ENCODE measurements at regions not wholly inside any gene's neighbourhood (a gene's known extent, or its start where the extent isn't known, plus 50 kb on each side); places are given as distances from the start of the nearest gene placed in this dataset.

DNA sequence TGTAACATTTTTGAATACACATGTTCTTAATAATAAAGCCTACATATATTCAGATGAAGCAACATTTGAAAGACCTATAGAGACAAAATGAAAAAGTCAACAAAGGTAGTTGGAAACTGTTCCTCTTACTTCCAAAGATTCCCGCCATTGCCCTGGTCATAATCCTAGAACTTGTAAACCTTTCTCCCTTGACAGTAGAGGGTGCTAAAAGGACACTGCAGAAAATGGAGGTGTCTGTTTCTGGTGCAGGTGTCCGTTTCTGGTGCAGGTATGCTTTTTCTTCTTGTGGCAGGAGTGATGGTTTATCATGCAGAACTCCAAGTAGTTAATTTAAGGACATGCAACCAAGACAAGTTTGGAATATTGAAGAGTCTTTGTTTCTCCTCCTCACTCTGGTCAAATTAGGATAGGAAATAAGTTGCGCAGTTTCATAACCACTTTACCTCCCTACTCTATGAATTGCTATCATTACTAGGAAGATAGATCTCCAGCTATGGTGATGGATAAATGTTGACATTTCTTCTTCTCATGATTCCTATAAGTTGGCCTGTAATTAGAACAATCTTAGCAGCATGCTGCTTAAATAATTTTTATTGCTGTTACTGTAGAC is 56.0 kb upstream of the FAM174A start:
- no peak for DNase-seq
- CTCF ChIA-PET, result interaction anchor here (1.6 kb wide), 1 partner anchor 911 kb away, joined by 7 read pairs; no protein-coding TSS in a partner anchor
- H3K9me3 Mint-ChIP-seq, result no peaks in the 10 kb centered on the region
- H3K4me3 Mint-ChIP-seq, result no peak overlapping the region
- H3K4me1 Mint-ChIP-seq, result no peaks in the 10 kb centered on the region
- no peaks in the 10 kb centered on the region for H3K27me3 Mint-ChIP-seq
- H3K27ac Mint-ChIP-seq, result no peak overlapping the region
- H3K36me3 Mint-ChIP-seq, result no peaks in the 10 kb centered on the region

DNA sequence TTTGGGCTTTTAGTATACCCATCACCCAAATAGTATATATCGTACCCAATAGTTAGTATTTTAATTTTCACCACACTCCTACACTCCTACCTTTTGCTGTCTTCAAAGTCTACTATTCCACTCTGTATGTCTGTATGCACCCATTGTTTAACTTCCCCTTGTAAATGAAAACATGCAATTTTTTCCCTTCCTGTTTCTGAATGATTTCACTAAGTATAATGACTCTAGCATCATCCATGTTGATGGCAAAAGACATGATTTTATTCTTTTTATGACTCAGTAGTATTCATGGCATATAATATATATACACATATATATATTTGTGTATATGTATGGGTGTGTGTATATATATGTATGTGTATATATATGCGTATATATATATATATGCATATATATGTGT is 63.1 kb upstream of the FAM174A start:
- no peaks in the 10 kb centered on the region for H3K27me3 Mint-ChIP-seq
- CTCF ChIA-PET, result no interaction called here
- H3K36me3 Mint-ChIP-seq, result no peaks in the 10 kb centered on the region
- H3K27ac Mint-ChIP-seq, result no peak overlapping the region
- H3K9me3 Mint-ChIP-seq, result no peaks in the 10 kb centered on the region
- DNase-seq, result no peak
- H3K4me3 Mint-ChIP-seq, result no peak overlapping the region
- peaks cover 2% of the 10 kb centered on the region for H3K4me1 Mint-ChIP-seq

DNA sequence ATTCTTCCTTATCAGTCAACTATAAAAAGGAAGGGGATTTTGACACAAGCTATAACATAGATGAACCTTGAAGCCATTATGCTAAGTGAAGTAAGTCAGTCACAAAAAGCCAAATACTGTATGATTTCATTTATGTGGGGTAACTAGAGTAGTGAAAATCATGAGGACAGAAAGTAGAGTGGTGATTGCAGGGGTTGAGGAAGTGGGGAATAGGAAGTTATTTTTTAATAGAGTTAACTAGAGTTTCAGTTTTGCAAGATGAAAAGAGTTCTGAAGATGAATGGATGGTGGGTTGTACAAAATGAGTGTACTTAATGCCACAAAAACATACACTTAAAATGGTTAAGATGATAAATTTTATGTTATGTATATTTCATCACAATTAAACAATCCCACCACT is 65.4 kb upstream of the FAM174A start:
- Mint-ChIP-seq H3K27me3 (no peaks in the 10 kb centered on the region), H3K9me3 (no peaks in the 10 kb centered on the region), H3K36me3 (no peaks in the 10 kb centered on the region), H3K27ac (no peak overlapping the region), H3K4me3 (no peak overlapping the region), H3K4me1 (peaks cover 2% of the 10 kb centered on the region)
- CTCF ChIA-PET, result no interaction called here
- no peak for DNase-seq

DNA sequence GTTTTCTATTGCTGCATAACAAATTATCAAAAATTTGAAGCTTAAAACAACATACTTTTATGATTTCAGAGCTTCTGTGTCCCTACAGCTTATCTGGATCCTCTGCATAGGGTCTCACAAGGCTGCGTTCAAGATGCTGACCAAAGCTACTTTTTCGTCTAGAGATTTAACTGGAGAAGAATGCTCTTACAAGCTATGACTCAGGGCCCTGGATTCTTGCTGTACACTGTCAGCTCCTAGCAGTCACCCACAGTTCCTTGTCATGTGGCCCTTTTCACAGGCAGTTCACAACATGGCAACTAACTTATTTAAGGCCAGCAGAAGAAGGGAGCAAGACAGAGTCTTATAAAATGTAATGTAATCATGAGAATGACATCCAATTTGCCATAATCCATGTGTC is 70.8 kb upstream of the FAM174A start:
- no peak overlapping the region for H3K27ac Mint-ChIP-seq
- CTCF ChIA-PET, result no interaction called here
- no peaks in the 10 kb centered on the region for H3K36me3 Mint-ChIP-seq
- H3K4me1 Mint-ChIP-seq, result no peaks in the 10 kb centered on the region
- no peaks in the 10 kb centered on the region for H3K27me3 Mint-ChIP-seq
- no peak overlapping the region for H3K4me3 Mint-ChIP-seq
- no peak for DNase-seq
- no peaks in the 10 kb centered on the region for H3K9me3 Mint-ChIP-seq

DNA sequence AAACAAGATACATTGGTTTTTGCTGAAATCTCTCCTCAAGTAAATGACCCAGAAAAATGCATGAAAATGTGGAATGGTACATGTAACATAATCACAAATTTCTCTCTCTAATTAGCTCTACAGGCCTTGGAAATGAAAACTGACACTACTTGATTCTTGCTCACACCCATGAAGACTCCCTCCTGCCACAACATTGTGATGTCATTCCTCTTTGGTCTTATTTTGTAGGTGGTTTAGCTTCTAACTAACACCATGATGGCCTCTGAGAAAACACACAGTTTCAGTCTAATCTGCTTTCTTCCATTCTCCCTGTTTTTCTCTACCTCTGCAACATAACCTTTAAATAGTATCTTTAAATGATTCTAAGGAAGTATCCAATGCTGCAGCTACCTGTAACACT is 78.6 kb upstream of the FAM174A start:
- no peaks in the 10 kb centered on the region for H3K36me3 Mint-ChIP-seq
- H3K9me3 Mint-ChIP-seq, result no peaks in the 10 kb centered on the region
- H3K4me1 Mint-ChIP-seq, result no peaks in the 10 kb centered on the region
- DNase-seq, result no peak
- no peaks in the 10 kb centered on the region for H3K27me3 Mint-ChIP-seq
- CTCF ChIA-PET, result no interaction called here
- H3K27ac Mint-ChIP-seq, result no peak overlapping the region
- H3K4me3 Mint-ChIP-seq, result no peak overlapping the region

DNA sequence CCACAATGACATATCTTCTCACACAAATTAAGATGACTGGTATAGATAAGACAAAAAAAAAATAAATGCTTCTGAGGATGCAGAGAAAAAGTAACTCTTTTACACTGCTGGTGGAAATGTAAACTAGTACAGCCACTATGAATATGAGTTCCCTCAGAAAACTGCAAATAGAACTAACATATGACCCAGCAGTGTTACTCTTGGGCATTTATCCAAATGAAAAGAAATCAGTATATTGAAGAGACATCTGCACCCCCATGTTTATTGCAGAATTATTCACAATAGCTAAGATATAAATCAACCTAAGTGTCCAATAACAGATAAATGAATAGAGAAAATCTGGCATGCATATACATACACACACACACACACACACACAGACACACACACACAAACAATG is 83.0 kb upstream of the FAM174A start:
- H3K36me3 Mint-ChIP-seq, result no peaks in the 10 kb centered on the region
- CTCF ChIA-PET, result no interaction called here
- H3K27ac Mint-ChIP-seq, result no peak overlapping the region
- no peaks in the 10 kb centered on the region for H3K9me3 Mint-ChIP-seq
- no peak overlapping the region for H3K4me3 Mint-ChIP-seq
- H3K4me1 Mint-ChIP-seq, result no peaks in the 10 kb centered on the region
- no peak for DNase-seq
- H3K27me3 Mint-ChIP-seq, result no peaks in the 10 kb centered on the region

DNA sequence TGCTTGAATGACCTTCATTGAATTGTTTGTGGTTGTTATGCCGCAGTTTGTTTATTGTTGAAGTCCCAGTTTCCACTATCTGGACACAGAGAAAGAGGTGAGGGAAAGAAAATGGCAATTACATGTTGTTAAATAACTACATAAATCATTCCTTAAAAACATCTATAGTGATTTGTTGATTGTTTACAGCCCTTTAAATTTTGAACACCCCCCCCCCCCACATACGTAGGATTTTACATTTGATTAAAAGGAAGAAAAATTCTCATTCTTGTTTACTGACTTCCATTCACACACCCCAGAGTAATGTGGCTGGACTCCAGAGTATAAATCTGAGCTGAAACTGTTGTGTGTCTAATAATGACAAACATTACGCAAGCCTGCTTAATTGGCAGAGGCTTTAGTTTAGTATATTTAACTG is 87.1 kb upstream of the FAM174A start:
- CTCF ChIA-PET, result no interaction called here
- DNase-seq, result no peak
- H3K27ac Mint-ChIP-seq, result no peak overlapping the region
- H3K4me3 Mint-ChIP-seq, result no peak overlapping the region
- no peaks in the 10 kb centered on the region for H3K4me1 Mint-ChIP-seq
- no peaks in the 10 kb centered on the region for H3K9me3 Mint-ChIP-seq
- H3K27me3 Mint-ChIP-seq, result no peaks in the 10 kb centered on the region
- no peaks in the 10 kb centered on the region for H3K36me3 Mint-ChIP-seq

DNA sequence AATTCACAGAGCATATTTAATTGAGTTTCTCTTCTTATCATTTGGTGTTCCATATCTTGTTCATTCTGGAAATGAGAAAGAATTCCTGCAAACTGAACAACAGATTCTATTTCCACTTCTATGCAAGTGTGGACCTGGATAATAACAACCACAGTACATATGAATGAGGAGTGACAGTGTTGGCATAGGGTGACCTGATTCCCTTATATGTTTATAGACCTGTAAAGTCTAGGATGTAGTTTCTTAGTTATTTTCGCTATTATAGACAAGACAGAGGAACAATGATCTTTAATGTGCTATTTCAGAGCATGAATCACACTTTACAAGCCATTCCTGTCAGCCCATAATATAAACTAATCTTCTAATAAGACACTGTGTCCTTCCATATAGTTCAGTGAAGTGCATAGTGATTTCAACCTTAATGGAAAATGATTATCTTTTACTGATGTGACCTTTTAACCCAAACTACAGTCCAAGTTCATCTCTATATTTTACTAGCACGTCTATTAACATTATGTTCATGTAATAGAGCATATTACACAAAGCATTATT is 88.2 kb upstream of the FAM174A start:
- no peaks in the 10 kb centered on the region for H3K4me1 Mint-ChIP-seq
- DNase-seq, result no peak
- CTCF ChIA-PET, result no interaction called here
- H3K36me3 Mint-ChIP-seq, result no peaks in the 10 kb centered on the region
- H3K9me3 Mint-ChIP-seq, result no peaks in the 10 kb centered on the region
- no peaks in the 10 kb centered on the region for H3K27me3 Mint-ChIP-seq
- H3K4me3 Mint-ChIP-seq, result no peak overlapping the region
- no peak overlapping the region for H3K27ac Mint-ChIP-seq

DNA sequence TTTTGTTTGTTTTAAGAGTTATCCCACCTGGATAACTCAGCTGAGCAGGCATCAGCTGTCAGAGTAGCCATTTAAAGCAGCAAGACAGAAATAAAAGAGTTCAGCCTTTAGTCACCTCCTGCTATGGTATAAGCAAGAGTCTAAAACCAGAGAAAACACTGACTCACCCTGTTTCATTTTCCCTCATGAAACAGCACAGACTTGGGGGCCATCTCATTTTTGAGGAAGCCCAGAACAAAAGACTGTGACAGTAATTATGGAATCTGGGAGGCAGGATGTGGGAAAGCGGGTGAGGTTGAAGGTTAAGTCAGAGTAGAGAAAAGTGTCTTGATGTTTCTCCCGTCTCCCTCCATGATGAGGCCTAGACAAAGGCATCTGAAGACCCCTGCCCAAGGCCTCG is 90.2 kb upstream of the FAM174A start:
- CTCF ChIA-PET, result no interaction called here

DNA sequence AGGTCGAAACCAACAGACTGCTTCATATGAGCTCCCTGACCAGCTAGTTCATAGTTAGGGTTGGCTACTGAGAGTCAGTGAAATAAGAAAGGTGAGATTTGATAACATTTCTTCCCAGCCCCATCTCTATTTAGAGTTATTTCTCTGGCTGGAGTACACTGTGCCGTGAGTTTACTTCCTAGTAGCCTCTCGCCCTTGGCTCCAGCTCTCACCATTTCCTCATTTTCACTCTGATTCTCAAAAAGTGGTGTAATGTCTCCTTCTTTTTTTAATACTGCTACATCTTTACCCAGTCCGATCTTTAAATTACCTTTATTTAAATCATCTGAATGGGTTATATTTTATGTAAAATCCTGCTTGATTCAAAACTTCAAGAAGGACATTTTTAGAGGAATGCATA is 100.4 kb upstream of the FAM174A start:
- no peak overlapping the region for H3K27ac Mint-ChIP-seq
- no peak for DNase-seq
- H3K9me3 Mint-ChIP-seq, result no peaks in the 10 kb centered on the region
- H3K4me3 Mint-ChIP-seq, result no peak overlapping the region
- H3K36me3 Mint-ChIP-seq, result no peaks in the 10 kb centered on the region
- no peaks in the 10 kb centered on the region for H3K27me3 Mint-ChIP-seq
- no peaks in the 10 kb centered on the region for H3K4me1 Mint-ChIP-seq
- CTCF ChIA-PET, result no interaction called here

More for the DNA sequence above, 90.2 kb upstream of the FAM174A start:
- Mint-ChIP-seq H3K4me3 (no peak overlapping the region), H3K27ac (no peak overlapping the region), H3K27me3 (no peaks in the 10 kb centered on the region), H3K9me3 (no peaks in the 10 kb centered on the region), H3K4me1 (no peaks in the 10 kb centered on the region), H3K36me3 (no peaks in the 10 kb centered on the region)
- no peak for DNase-seq

DNA sequence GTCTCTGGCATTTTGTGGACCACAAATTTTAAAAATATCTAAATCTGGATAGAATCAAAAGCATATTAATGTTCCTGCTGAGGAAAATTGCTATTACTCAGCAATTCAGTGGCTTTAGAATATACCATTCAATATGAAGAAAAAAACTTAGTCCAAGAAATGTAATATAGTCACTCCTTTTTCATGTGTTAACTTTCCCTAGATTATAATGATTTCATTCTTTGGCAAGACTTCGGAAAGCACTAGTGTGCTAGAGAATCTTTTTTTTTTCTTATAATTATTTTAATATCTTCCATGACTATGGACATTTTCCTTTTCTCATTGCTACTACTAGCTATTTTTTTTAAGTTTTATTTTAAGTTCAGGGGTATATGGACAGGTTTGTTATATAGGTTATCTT is 102.4 kb upstream of the FAM174A start:
- CTCF ChIA-PET, result no interaction called here
- Mint-ChIP-seq H3K4me3 (no peak overlapping the region), H3K9me3 (no peaks in the 10 kb centered on the region), H3K4me1 (no peaks in the 10 kb centered on the region), H3K27me3 (no peaks in the 10 kb centered on the region), H3K27ac (no peak overlapping the region), H3K36me3 (no peaks in the 10 kb centered on the region)
- DNase-seq, result no peak

DNA sequence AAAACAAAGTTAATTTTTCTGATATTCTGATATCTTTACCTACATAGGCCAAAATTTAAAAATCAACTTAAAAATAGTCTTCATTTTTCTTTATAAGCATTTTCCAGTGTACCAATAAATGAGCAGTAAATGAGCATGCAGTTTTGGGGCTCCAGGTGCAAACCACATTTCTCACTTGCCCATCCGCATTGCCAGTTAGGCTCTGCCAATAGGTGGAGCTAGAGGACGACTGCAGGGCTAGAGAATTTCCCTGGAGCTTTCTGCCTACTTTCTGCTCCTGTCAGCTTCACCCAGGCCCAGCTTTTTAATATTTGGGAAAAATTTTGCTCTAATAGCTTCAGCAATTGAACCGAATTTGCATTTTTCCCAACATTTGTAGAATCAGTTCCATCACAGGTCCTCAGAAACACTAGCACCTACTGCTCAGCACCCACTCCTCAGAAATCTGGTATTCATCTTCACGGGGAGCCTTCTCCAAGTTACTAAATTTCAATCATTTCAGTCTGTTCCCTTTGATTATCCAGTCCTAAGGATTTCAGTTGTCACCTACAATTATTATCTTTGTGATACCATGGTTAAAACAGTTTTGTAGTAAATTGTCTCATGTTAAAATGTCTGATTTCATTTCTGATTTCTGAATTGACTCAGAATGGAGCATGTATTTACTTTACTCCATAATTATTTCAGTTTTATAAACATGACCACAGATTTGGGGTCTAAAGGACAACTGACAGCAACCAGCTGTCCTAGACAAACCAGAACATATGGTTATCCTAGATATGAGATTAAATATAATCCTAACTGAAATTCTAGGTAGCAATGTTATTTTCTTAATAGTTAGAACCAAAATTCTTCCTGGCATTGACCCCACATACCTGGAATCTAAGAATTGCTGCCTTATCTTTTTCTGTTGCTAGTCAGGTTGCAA is 104.6 kb upstream of the FAM174A start:
- CTCF ChIA-PET, result interaction anchor here (0.6 to 0.8 kb wide), 4 partner anchors 10 to 1323 kb away, joined by 3 to 5 read pairs (median 3); no protein-coding TSS in a partner anchor
- peak; percentile 57 for DNase-seq
- no peaks in the 10 kb centered on the region for H3K36me3 Mint-ChIP-seq

DNA sequence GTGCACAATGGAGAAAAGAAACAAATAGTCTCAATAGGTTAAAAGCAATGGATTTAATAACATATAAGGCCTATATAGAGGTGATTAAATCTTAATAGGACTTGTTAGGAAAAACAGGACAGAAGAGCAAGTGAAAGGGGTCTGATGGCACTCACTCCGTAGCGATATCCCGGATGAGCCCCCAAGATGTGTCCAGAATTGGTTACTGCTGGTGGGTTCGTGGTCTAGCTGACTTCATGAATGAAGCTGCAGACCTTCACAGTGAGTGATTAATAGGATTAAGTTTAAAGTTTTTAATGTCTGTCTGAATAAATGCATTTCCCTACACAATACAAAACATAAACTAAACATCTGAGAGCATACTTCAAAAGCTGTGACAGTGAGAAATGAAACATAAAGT is 110.4 kb upstream of the FAM174A start:
- Mint-ChIP-seq H3K27ac (no peak overlapping the region), H3K36me3 (no peaks in the 10 kb centered on the region), H3K9me3 (peaks cover 14% of the 10 kb centered on the region), H3K4me1 (no peaks in the 10 kb centered on the region), H3K4me3 (no peak overlapping the region), H3K27me3 (no peaks in the 10 kb centered on the region)
- CTCF ChIA-PET, result no interaction called here
- DNase-seq, result no peak

More for the DNA sequence above, 104.6 kb upstream of the FAM174A start:
- H3K27me3 Mint-ChIP-seq, result no peaks in the 10 kb centered on the region
- H3K4me1 Mint-ChIP-seq, result no peaks in the 10 kb centered on the region
- peaks cover under 1% of the 10 kb centered on the region for H3K9me3 Mint-ChIP-seq
- H3K27ac Mint-ChIP-seq, result no peak overlapping the region
- no peak overlapping the region for H3K4me3 Mint-ChIP-seq

DNA sequence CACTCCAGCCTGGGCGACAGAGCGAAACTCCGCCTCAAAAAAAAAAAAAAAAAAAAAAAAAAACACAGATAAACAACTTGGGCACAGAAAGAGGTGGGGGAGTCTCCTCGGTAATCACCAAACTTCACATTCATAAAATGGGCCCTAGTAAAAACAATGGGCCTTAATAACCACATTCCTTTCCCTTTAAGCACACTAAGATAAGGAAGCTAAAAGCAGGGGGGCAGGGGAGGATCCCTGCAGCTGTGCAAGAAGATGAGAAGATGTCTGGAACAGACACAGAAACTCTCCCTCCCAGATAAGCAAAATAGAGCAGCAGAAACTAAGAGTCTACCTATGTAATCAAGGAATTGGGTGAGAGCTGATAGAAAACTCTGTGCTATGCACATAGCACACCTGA is 111.2 kb upstream of the FAM174A start:
- peaks cover 14% of the 10 kb centered on the region for H3K9me3 Mint-ChIP-seq
- H3K4me3 Mint-ChIP-seq, result no peak overlapping the region
- no peak overlapping the region for H3K27ac Mint-ChIP-seq
- DNase-seq, result no peak
- CTCF ChIA-PET, result no interaction called here
- no peaks in the 10 kb centered on the region for H3K4me1 Mint-ChIP-seq
- H3K36me3 Mint-ChIP-seq, result no peaks in the 10 kb centered on the region
- no peaks in the 10 kb centered on the region for H3K27me3 Mint-ChIP-seq

DNA sequence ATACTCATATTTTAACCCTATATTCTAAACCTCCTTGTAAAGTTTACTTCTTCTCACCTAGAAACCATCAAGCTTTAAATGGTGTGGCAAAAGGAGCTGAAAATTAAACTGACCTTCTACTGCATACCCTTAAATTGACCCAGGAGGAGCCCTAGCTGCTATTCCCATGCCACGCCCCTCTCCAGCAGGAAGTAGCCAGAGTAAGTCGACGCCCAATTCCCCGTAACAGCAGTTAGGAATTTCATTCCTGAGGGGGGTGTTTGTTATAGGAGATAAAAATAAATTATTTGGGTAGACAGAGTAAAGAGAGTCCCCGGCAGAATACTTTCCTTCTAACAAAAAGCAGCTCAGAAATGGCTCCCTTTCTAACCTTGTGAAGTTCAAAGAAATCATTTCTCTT is 111.8 kb upstream of the FAM174A start:
- CTCF ChIA-PET, result no interaction called here
- Mint-ChIP-seq H3K9me3 (peaks cover 14% of the 10 kb centered on the region), H3K36me3 (no peaks in the 10 kb centered on the region), H3K4me1 (no peaks in the 10 kb centered on the region), H3K4me3 (no peak overlapping the region), H3K27ac (no peak overlapping the region), H3K27me3 (no peaks in the 10 kb centered on the region)
- DNase-seq, result no peak
